ENCODE measurements at regions not wholly inside any gene's neighbourhood (a gene's known extent, or its start where the extent isn't known, plus 50 kb on each side); places are given as distances from the start of the nearest gene placed in this dataset.
A peak's percentile ranks its signal among the peaks of the same experiment; 100 is the strongest.
"Not testable (repeated sequence)": the region's sequence is repeated elsewhere in the genome, so short reads cannot be mapped to it uniquely, and the experiment has no call there.

GRCh38 chr10:45520476-45520875, 146.5 kb downstream of the ALOX5 start:
- DNase-seq (ENCODE audit: low spot score in 2 of 2), result no peak
- no peak for FAIRE-seq

- FAIRE-seq (no peak), DNase-seq (ENCODE audit: low spot score in 2 of 2) (no peak)
Measured at GRCh38 chr10:45518741-45519140, 144.7 kb downstream of the ALOX5 start.

- no peak for DNase-seq (ENCODE audit: low spot score in 2 of 2)
- FAIRE-seq, result no peak
Measured at GRCh38 chr10:45515630-45516029, 141.6 kb downstream of the ALOX5 start.

GRCh38 chr10:45514291-45515270, 140.6 kb downstream of the ALOX5 start:
- DNase-seq (ENCODE audit: low spot score in 2 of 2), result peak; percentile 50 to 65
- FAIRE-seq, result no peak

- no peak for FAIRE-seq
- DNase-seq (ENCODE audit: low spot score in 2 of 2), result peak in 1 of 2 donors; percentile 29
Measured at GRCh38 chr10:45513551-45513950, 139.5 kb downstream of the ALOX5 start.

- DNase-seq (ENCODE audit: low spot score in 2 of 2); FAIRE-seq: not testable (repeated sequence)
Measured at GRCh38 chr10:45511926-45512325, 137.9 kb downstream of the ALOX5 start.

GRCh38 chr10:45509491-45509890, 135.5 kb downstream of the ALOX5 start:
- no peak for FAIRE-seq
- DNase-seq (ENCODE audit: low spot score in 2 of 2), result no peak

- DNase-seq (ENCODE audit: low spot score in 2 of 2), result no peak
- FAIRE-seq, result no peak
Measured at GRCh38 chr10:45505311-45505710, 131.3 kb downstream of the ALOX5 start.

GRCh38 chr10:45502458-45502857, 128.4 kb downstream of the ALOX5 start:
- no peak for DNase-seq (ENCODE audit: low spot score in 2 of 2)
- FAIRE-seq, result no peak

GRCh38 chr10:45501791-45502190, 127.8 kb downstream of the ALOX5 start:
- FAIRE-seq (no peak), DNase-seq (ENCODE audit: low spot score in 2 of 2) (no peak)

GRCh38 chr10:45500798-45501197, 126.8 kb downstream of the ALOX5 start:
- FAIRE-seq (no peak), DNase-seq (ENCODE audit: low spot score in 2 of 2) (no peak)

- FAIRE-seq, result no peak
- no peak for DNase-seq (ENCODE audit: low spot score in 2 of 2)
Measured at GRCh38 chr10:45500304-45500703, 126.3 kb downstream of the ALOX5 start.

GRCh38 chr10:45495438-45496152, 121.6 kb downstream of the ALOX5 start:
- no peak for FAIRE-seq
- DNase-seq (ENCODE audit: low spot score in 2 of 2), result no peak
